Mucosa of stomach (tissue), 1 donor: ENCODE measurements at regions not wholly inside any gene's neighbourhood (a gene's known extent, or its start where the extent isn't known, plus 50 kb on each side); places are given as distances from the start of the nearest gene placed in this dataset.

Source experiments
- H3K27me3 ChIP-seq: one replicate; pipeline ENCODE4 v1.7.0; 2013; ENCODE audit warnings: mild to moderate bottlenecking, low read length; ENCODE audit not compliant: control insufficient read depth, insufficient read depth
- H3K36me3 ChIP-seq: one replicate; pipeline ENCODE4 v1.7.0; 2013; ENCODE audit warnings: low read length; ENCODE audit not compliant: control insufficient read depth, insufficient read depth
- H3K4me1 ChIP-seq: one replicate; pipeline ENCODE4 v1.7.0; 2013; ENCODE audit warnings: mild to moderate bottlenecking, low read length; ENCODE audit not compliant: control insufficient read depth, insufficient read depth
- H3K4me3 ChIP-seq: one replicate; pipeline ENCODE4 v1.7.0; 2013; ENCODE audit warnings: low read length
- H3K9ac ChIP-seq: one replicate; pipeline ENCODE4 v1.7.0; 2013; ENCODE audit warnings: mild to moderate bottlenecking, low read length, moderate library complexity
- H3K9me3 ChIP-seq: one replicate; pipeline ENCODE4 v1.7.0; 2013; ENCODE audit warnings: mild to moderate bottlenecking, low read length, moderate library complexity; ENCODE audit not compliant: control insufficient read depth
- donor health status: Pancreatic carcinoma.

DNA sequence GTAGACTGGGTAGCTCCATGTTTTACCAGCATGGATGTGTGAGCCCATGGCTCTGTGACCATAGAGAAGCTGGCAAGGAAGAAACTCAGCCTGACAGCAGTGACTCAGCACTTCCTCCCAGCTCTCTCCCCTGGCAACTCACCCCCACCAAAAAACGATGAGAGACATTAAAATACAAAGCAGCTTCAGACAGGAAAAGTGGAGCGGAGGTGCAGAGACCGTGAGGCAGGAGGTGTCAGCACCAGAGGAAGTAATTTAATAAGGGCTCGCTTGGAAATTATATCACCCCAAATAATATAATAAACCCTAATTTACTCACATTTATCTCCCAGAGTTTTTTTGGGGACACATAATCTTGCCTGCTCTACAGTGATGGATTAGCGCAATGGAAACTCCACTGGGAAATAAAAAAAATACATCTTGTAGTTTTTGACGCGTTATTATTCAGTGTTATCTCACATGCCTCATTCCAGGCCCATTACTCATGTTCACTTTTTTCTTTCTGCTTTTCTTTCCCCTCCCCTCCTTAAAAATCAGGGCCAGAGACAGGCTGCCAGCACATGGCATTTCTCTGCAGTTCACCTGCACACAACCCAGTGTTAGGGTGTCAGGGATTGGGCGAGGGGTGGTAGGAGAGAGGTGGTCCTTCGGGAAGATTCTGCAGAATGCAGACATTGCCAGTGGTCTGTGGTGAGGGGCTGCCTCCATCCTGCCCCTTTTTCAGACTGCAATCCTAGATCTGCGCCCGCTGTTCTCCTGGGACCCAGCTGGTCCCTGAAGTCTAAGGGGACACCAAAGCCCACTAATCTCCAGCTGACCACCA is 170.8 kb downstream of the BUD13 start:
- no peak overlapping the region for H3K4me3 ChIP-seq
- no peaks in the 10 kb centered on the region for H3K36me3 ChIP-seq
- no peak overlapping the region for H3K9ac ChIP-seq
- H3K4me1 ChIP-seq, result no peaks in the 10 kb centered on the region
- H3K9me3 ChIP-seq, result no peaks in the 10 kb centered on the region
- peaks cover 7% of the 10 kb centered on the region for H3K27me3 ChIP-seq

DNA sequence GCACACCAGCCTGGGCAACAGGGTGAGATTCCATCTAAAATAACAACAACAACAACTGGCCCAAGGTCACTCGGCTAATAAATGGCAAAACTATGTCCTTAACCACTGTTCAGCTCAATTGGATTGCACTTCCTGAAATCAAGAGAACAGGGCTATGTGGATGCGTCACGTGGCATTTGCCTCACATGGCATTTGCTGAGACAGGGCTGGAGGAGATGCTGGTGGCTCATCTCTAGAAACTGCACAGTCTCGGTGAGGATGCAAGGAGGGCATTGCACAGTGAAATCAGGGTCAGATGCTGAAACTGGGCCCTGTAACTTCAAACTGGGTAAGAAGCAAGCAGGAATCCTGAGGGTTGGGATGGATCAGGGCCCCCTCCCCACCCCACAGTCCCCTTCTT is 171.9 kb downstream of the BUD13 start:
- no peaks in the 10 kb centered on the region for H3K4me1 ChIP-seq
- H3K9ac ChIP-seq, result no peak overlapping the region
- no peak overlapping the region for H3K4me3 ChIP-seq
- H3K9me3 ChIP-seq, result no peaks in the 10 kb centered on the region
- H3K36me3 ChIP-seq, result no peaks in the 10 kb centered on the region
- peaks cover 7% of the 10 kb centered on the region for H3K27me3 ChIP-seq

DNA sequence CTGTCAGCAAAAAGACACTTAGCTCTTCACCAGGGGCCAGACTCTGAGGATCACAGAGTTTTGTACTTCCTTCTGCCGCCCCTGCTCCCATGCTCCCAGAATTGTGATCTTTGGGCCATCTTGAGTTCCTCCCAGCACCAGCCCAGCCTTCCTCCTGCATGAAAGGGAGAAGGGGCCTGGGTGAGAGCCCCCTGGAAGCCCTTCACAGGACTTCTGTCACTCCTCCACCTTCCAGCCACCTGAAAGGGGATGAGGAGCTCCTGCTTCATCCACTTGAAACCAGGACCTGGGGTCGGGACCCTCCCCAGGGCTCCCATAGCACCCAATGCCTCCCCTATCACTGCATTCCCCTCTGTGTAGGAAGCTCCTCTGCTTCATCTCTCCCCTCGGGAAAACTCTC is 174.2 kb downstream of the BUD13 start:
- no peaks in the 10 kb centered on the region for H3K4me1 ChIP-seq
- no peaks in the 10 kb centered on the region for H3K9me3 ChIP-seq
- H3K36me3 ChIP-seq, result no peaks in the 10 kb centered on the region
- no peak overlapping the region for H3K4me3 ChIP-seq
- H3K9ac ChIP-seq, result no peak overlapping the region
- peaks cover 10% of the 10 kb centered on the region for H3K27me3 ChIP-seq

DNA sequence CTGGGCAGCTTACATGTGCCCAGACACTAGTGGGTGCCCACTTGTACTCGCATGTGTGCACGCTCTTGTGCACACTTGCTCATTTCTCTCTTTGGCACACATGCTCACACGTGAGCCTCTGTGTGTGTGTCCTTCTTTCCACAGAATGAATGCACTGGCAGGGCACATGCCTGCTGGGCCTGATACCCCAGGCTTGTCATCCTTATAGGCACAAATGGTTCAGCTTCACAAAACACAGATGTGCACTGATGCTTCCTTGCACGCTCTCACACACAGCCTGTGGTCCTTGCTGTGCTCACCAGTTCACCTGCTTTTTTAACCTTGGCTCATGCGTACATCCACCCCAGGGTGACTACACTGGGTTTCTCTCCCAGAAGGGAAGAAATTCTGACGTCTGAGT is 174.8 kb downstream of the BUD13 start:
- no peaks in the 10 kb centered on the region for H3K36me3 ChIP-seq
- peaks cover 9% of the 10 kb centered on the region for H3K27me3 ChIP-seq
- H3K9me3 ChIP-seq, result no peaks in the 10 kb centered on the region
- no peak overlapping the region for H3K9ac ChIP-seq
- no peaks in the 10 kb centered on the region for H3K4me1 ChIP-seq
- no peak overlapping the region for H3K4me3 ChIP-seq

DNA sequence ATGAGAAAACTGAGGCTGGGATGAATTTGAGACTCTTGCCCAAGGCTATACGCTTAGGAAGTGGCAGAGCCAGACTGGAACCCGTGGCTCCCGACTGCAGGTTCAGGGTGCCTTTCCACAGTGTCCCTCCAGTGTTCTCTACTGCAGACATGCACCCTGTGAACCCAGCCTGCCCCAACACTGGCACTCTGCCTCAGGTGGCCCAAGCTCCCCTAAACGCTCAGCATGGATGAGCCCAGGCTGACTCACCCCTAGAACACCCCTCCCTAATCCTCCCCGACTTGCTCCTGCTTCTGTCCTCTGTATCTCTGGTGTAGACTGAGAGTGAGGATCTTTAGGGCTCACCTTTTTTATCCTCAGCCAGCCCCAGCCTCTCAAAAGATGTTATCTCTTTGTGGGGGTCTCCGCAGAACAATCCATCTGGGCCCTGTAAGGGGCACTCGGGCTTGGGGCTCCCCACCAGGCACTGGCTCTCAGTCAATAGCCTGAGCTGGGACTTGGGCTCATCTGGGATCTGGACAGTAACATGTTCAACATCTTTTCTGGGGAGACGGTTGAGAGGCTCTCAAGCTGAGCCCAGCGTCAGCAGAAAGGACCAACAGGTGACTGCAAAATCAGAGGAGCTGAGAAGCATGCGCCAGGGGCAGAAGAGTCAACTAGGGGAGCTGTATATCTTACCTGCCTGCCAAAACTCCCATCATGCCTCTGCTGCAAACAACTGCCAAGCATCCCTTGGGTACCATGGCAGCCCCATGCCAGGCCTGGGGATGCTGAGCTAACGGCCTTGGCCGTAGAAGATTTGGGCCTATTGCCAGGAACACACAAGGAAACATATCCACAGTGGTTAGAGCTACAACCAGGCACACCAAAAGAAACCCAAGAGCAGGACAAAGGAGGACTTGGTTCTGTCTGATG is 176.2 kb downstream of the BUD13 start:
- H3K9ac ChIP-seq, result no peak overlapping the region
- H3K9me3 ChIP-seq, result no peaks in the 10 kb centered on the region
- H3K4me3 ChIP-seq, result no peak overlapping the region
- H3K27me3 ChIP-seq, result peaks cover 9% of the 10 kb centered on the region
- no peaks in the 10 kb centered on the region for H3K36me3 ChIP-seq
- no peaks in the 10 kb centered on the region for H3K4me1 ChIP-seq

DNA sequence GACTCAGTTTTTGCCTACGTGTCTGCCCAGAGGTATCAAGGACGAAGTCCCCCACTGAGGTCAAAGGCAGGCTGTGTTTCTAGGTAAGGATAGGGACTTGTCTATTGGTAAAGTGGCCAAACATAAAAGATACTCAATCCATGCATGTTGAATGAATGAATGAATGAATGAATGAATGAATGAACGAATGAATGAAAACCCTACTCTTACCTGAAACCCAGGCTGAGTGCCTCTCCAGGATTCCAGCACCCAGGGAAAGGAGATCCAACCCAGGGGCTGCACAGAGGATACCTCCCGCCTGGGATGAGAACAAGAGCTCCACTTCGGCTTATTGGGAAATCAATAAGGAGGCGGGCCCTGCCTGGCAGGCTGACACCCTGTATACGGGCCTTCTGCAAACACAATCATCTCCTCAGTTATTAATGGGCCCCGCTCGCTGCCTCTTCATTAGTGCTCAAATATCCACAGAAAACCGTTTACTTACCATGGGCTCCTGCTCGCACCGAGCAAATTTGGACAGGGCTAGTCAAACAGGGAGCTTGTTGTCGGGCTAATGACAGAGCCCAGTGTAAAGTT is 177.4 kb downstream of the BUD13 start:
- peaks cover 9% of the 10 kb centered on the region for H3K27me3 ChIP-seq

DNA sequence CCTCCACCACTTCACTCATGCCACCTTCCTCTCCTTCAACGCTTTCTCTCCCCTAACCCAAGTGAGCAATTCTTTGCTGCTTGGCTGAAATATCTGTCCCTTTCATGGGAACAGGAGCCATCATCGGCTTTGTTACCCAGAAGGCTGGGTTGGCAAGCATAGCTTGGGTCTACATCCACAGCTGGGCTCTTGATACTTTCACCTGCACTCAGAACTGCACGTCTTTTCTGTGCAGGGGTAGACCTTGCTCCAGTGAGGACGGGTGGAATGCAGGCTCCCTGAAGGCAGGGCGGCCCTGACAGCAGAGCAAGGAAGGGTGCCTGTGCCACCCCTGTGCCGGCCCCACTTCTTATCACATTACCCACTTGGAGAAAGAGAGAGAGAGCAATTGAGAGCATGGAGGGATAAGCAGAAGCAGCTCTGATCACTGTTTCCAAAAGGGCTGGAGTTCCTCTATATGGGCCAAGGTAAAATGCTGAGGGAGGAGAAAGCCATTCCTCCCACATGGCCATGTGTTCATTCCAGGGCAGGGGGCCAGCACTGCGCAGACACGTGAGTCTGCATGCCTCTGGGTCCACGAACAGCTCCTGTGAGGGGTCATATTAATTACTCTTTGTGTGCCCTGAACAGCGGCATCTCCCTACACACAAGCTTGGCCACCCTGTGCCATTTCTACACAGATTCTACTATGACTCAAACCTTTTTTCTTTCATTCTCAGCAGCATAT is 181.8 kb downstream of the BUD13 start:
- Histone ChIP-seq H3K27me3 (peaks cover 7% of the 10 kb centered on the region), H3K36me3 (no peaks in the 10 kb centered on the region)

More for the DNA sequence above, 177.4 kb downstream of the BUD13 start:
- H3K4me1 ChIP-seq, result no peaks in the 10 kb centered on the region
- no peak overlapping the region for H3K4me3 ChIP-seq
- H3K9me3 ChIP-seq, result no peaks in the 10 kb centered on the region
- H3K9ac ChIP-seq, result no peak overlapping the region
- no peaks in the 10 kb centered on the region for H3K36me3 ChIP-seq

DNA sequence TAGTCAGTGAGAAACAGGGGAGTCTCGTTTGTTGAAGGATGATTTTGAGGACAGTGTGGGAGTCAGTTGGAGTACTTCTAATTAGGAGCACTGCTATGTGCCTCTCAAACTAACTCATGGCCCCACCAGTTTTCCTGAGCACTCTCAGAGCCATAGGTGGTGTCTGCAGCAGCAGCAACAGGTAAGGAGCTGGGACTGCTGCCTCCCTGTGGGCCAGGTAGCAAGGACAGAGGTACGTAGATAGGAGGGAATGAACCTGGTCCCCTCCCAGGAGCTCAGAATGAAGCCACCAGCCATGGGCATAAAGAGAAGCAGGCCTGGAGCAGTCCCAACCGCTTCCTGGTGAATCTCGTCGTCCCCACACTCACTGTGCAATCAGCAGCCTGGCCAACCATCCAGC is 183.4 kb downstream of the BUD13 start:
- H3K9me3 ChIP-seq, result no peaks in the 10 kb centered on the region
- H3K4me1 ChIP-seq, result no peaks in the 10 kb centered on the region
- H3K36me3 ChIP-seq, result no peaks in the 10 kb centered on the region
- H3K9ac ChIP-seq, result no peak overlapping the region
- peaks cover under 1% of the 10 kb centered on the region for H3K27me3 ChIP-seq
- H3K4me3 ChIP-seq, result no peak overlapping the region

More for the DNA sequence above, 181.8 kb downstream of the BUD13 start:
- H3K9me3 ChIP-seq, result no peaks in the 10 kb centered on the region
- H3K4me3 ChIP-seq, result no peak overlapping the region
- no peaks in the 10 kb centered on the region for H3K4me1 ChIP-seq
- H3K9ac ChIP-seq, result no peak overlapping the region

DNA sequence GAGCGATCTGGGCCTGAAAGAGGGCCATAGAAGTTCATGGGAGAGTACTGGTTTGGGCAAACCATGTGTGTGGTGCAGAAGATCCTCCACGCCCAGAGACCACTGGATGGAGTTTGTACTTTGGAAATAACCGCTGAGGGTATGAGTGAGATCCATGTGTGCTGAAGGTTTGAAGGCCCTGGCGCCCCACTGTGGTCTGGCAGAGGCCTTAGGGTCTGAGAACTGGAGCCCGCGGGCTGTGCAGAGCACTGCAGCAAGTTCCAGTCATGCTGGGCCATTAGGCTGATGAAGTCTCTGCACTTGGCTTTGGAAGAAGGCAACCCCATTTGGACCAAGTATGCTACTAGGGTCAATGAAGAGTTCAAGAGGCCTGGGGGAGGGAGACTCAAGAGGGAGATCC is 186.4 kb downstream of the BUD13 start:
- Histone ChIP-seq H3K9me3 (no peaks in the 10 kb centered on the region), H3K27me3 (peaks cover 9% of the 10 kb centered on the region)

DNA sequence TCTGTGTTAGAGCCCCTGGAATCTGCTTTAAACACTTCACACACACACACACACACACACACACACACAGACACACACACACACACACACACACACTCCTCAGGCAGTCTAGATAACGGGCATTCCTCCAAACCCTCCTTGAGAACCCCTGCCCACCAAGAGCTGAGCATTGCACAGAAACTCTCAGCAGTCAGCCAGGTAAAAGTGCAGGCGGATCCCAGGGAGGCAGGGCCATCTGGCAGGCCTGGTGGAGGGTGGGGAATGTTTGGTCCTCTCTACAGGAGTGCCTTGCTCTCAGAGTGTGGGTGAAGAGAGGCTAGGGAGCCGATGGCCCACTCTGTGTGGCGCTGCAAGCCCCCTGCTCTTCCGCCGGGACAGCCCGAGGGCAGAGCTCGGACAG is 190.2 kb downstream of the BUD13 start:
- H3K4me3 ChIP-seq, result no peak overlapping the region
- no peaks in the 10 kb centered on the region for H3K36me3 ChIP-seq
- no peaks in the 10 kb centered on the region for H3K9me3 ChIP-seq
- H3K4me1 ChIP-seq, result peaks cover 4% of the 10 kb centered on the region
- no peak overlapping the region for H3K9ac ChIP-seq
- H3K27me3 ChIP-seq, result peaks cover 33% of the 10 kb centered on the region

More for the DNA sequence above, 186.4 kb downstream of the BUD13 start:
- Histone ChIP-seq H3K4me1 (no peaks in the 10 kb centered on the region), H3K4me3 (no peak overlapping the region), H3K9ac (no peak overlapping the region), H3K36me3 (no peaks in the 10 kb centered on the region)

DNA sequence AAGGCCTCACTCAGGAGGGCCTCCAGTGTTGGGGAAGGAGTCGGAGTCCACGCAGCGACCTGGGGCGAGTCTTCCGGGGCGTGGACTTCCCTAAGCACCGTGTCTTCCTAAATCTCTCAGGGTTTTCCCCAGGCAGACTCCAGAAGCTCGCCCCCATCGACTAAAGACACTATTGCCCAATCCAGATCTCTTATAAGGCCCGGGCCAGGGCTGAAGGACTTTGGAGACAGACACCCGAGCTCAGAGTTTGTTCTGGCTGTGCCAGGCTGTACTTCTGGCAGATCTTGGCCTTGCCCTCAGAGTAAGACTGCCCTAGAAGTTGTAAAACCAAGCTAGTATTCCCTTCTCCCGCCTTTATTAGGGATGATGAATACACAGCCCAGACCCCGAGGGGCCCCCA is 191.4 kb downstream of the BUD13 start:
- H3K36me3 ChIP-seq, result no peaks in the 10 kb centered on the region
- no peak overlapping the region for H3K4me3 ChIP-seq
- H3K4me1 ChIP-seq, result peaks cover 4% of the 10 kb centered on the region
- no peaks in the 10 kb centered on the region for H3K9me3 ChIP-seq
- H3K9ac ChIP-seq, result no peak overlapping the region
- peaks cover 33% of the 10 kb centered on the region for H3K27me3 ChIP-seq
